H1 (cell line): ENCODE measurements at regions not wholly inside any gene's neighbourhood (a gene's known extent, or its start where the extent isn't known, plus 50 kb on each side); places are given as distances from the start of the nearest gene placed in this dataset.

ENCODE experiments used
- CTCF ChIA-PET: fragments of 300-600 bp; sonication (Branson Sonifier 250); formaldehyde crosslinking; loops from one replicate; lab custom pipeline; 2021; ENCODE audit not compliant: partially characterized antibody; lab: Charles Lee
- POLR2A ChIA-PET: fragments of 300-600 bp; sonication (Branson Sonifier 250); formaldehyde crosslinking; loops from one replicate; lab custom pipeline; 2021; ENCODE audit warnings: inconsistent platforms; ENCODE audit not compliant: partially characterized antibody; lab: Charles Lee
- DNase-seq, 2 experiments: peaks; one replicate each; pipeline versions ENCODE4 v3.0.0 to v3.0.0-alpha.2; 2010 to 2022; ENCODE audit warnings: low spot score in 2 of 2, low read depth in 1 of 2, mixed read lengths in 1 of 2
- FAIRE-seq: peaks from 2 replicates; lab custom pipeline; 2011; peaks lifted over from hg19 to GRCh38; lab: Jason Lieb, UNC
- H2AFZ ChIP-seq: 2 replicates; pipeline ENCODE4 v1.8.1; 2012; ENCODE audit warnings: low read length, inconsistent platforms
- H2AK5ac ChIP-seq: 2 replicates; pipeline ENCODE4 v1.6.1; 2013; ENCODE audit warnings: low read depth, low read length
- H2BK120ac ChIP-seq: replicated peaks from 2 replicates; pipeline ENCODE3; 2013; ENCODE audit warnings: low read depth, low read length, inconsistent platforms
- H2BK12ac ChIP-seq: 2 replicates; pipeline ENCODE4 v1.6.1; 2013; ENCODE audit warnings: low read depth, low read length
- H2BK15ac ChIP-seq: 2 replicates; pipeline ENCODE4 v1.6.1; 2013; ENCODE audit warnings: low read length
- H2BK20ac ChIP-seq: 2 replicates; pipeline ENCODE4 v1.6.1; 2013; ENCODE audit warnings: low read length
- H2BK5ac ChIP-seq: 2 replicates; pipeline ENCODE4 v1.6.1; 2013; ENCODE audit warnings: low read depth, low read length
- H3K14ac ChIP-seq: 2 replicates; pipeline ENCODE4 v1.6.1; 2013; ENCODE audit warnings: inconsistent platforms; ENCODE audit not compliant: insufficient read length
- H3K18ac ChIP-seq: 2 replicates; pipeline ENCODE4 v1.6.1; 2013; ENCODE audit warnings: low read length; ENCODE audit errors: extremely low read depth
- H3K23ac ChIP-seq: 2 replicates; pipeline ENCODE4 v1.6.1; 2013; ENCODE audit warnings: inconsistent platforms; ENCODE audit not compliant: insufficient read length
- H3K23me2 ChIP-seq: 2 replicates; pipeline ENCODE4 v1.6.1; 2013; ENCODE audit warnings: low read depth, low read length
- H3K27ac ChIP-seq: 2 replicates; pipeline ENCODE4 v1.6.1; 2011; ENCODE audit warnings: low read depth, low read length, inconsistent platforms
- H3K27me3 ChIP-seq, 4 experiments: replicated peaks in 1 of 4; 1 replicate in 1 of 4; 2 replicates in 3 of 4; pipeline versions ENCODE4 v1.6.1 to v1.8.1; 2011 to 2013; ENCODE audit warnings: low read length in 3 of 4, mild to moderate bottlenecking in 3 of 4, inconsistent platforms in 2 of 4, mixed read lengths in 2 of 4, moderate library complexity in 1 of 4; ENCODE audit not compliant: control insufficient read depth in 3 of 4, insufficient read depth in 3 of 4; ENCODE audit errors: extremely low read depth in 1 of 4
- H3K36me3 ChIP-seq, 4 experiments: 2 replicates each; pipeline versions ENCODE4 v1.6.1 to v1.8.1; 2011 to 2013; ENCODE audit warnings: mild to moderate bottlenecking in 4 of 4, low read length in 3 of 4, moderate library complexity in 2 of 4, control low read depth in 1 of 4, inconsistent platforms in 1 of 4; ENCODE audit not compliant: insufficient read depth in 4 of 4, control insufficient read depth in 2 of 4
- H3K4ac ChIP-seq: replicated peaks from 2 replicates; pipeline ENCODE3; 2013; ENCODE audit warnings: low read length, low read depth, mixed read lengths, inconsistent platforms; ENCODE audit not compliant: insufficient read length
- H3K4me1 ChIP-seq, 4 experiments: replicated peaks in 1 of 4; 1 replicate in 1 of 4; 2 replicates in 3 of 4; pipeline versions ENCODE4 v1.6.1 to v1.8.1; 2011 to 2013; ENCODE audit warnings: low read length in 3 of 4, inconsistent platforms in 2 of 4, mixed read lengths in 1 of 4; ENCODE audit not compliant: insufficient read depth in 4 of 4, control insufficient read depth in 3 of 4
- H3K4me2 ChIP-seq, 2 experiments: 2 replicates each; pipeline versions ENCODE4 v1.6.1 to v1.8.1; 2011 to 2013; ENCODE audit warnings: low read depth in 2 of 2, low read length in 2 of 2, control low read depth in 1 of 2, inconsistent platforms in 1 of 2, mild to moderate bottlenecking in 1 of 2; ENCODE audit not compliant: insufficient read depth in 1 of 2
- H3K4me3 ChIP-seq, 4 experiments: fragments of 200-600, 300-600 bp in 1 of 4; sonication (generic), shearing (Covaris generic), sonication (Bioruptor Twin) in 1 of 4; 2 replicates each; pipeline versions ENCODE4 v1.5.1 to v1.8.1; 2011 to 2016; ENCODE audit warnings: low read length in 4 of 4, low read depth in 3 of 4, control low read depth in 2 of 4, inconsistent platforms in 2 of 4, mild to moderate bottlenecking in 2 of 4, mixed read lengths in 1 of 4, moderate library complexity in 1 of 4; ENCODE audit not compliant: insufficient read depth in 2 of 4; ENCODE audit errors: extremely low read depth in 1 of 4
- H3K56ac ChIP-seq: replicated peaks from 2 replicates; pipeline ENCODE3; 2013; ENCODE audit warnings: low read depth, mild to moderate bottlenecking, mixed read lengths, low read length, inconsistent platforms; ENCODE audit not compliant: insufficient read length
- H3K79me1 ChIP-seq: 2 replicates; pipeline ENCODE4 v1.6.1; 2013; ENCODE audit warnings: low read depth, low read length, control low read depth
- H3K79me2 ChIP-seq, 2 experiments: 2 replicates each; pipeline versions ENCODE4 v1.6.1 to v1.8.1; 2012 to 2013; ENCODE audit warnings: low read length in 2 of 2, mild to moderate bottlenecking in 2 of 2, inconsistent platforms in 1 of 2; ENCODE audit not compliant: insufficient read depth in 2 of 2, control insufficient read depth in 1 of 2
- H3K9ac ChIP-seq, 4 experiments: replicated peaks in 1 of 4; 1 replicate in 1 of 4; 2 replicates in 3 of 4; pipeline versions ENCODE4 v1.6.1 to v1.8.1; 2011 to 2013; ENCODE audit warnings: low read depth in 3 of 4, low read length in 3 of 4, control low read depth in 2 of 4, mild to moderate bottlenecking in 2 of 4, moderate library complexity in 2 of 4, inconsistent platforms in 1 of 4; ENCODE audit errors: extremely low read depth in 1 of 4
- H3K9me3 ChIP-seq, 2 experiments: 2 replicates each; pipeline versions ENCODE4 v1.6.1 to v1.8.1; 2012 to 2013; ENCODE audit warnings: mild to moderate bottlenecking in 2 of 2, moderate library complexity in 2 of 2, control low read depth in 1 of 2, inconsistent platforms in 1 of 2, low read depth in 1 of 2, low read length in 1 of 2, mixed read lengths in 1 of 2; ENCODE audit not compliant: insufficient read depth in 2 of 2
- H4K20me1 ChIP-seq, 2 experiments: replicated peaks in 1 of 2; 2 replicates each; pipeline versions ENCODE3 to v1.8.1; 2011 to 2013; ENCODE audit warnings: inconsistent platforms in 2 of 2, low read length in 2 of 2, mild to moderate bottlenecking in 1 of 2; ENCODE audit not compliant: insufficient read depth in 2 of 2, control insufficient read depth in 1 of 2
- H4K5ac ChIP-seq: 2 replicates; pipeline ENCODE4 v1.6.1; 2013; ENCODE audit warnings: low read length, low read depth, mixed read lengths, inconsistent platforms; ENCODE audit not compliant: insufficient read length
- H4K8ac ChIP-seq: 2 replicates; pipeline ENCODE4 v1.8.0; 2013; ENCODE audit warnings: mild to moderate bottlenecking, moderate library complexity, low read length, inconsistent platforms; ENCODE audit not compliant: insufficient read depth; ENCODE audit errors: extremely low read depth
- H4K91ac ChIP-seq: replicated peaks from 2 replicates; pipeline ENCODE3; 2013; ENCODE audit warnings: low read length, mixed read lengths, inconsistent platforms; ENCODE audit not compliant: insufficient read length
- ATF2 ChIP-seq: IDR thresholded peaks from 2 replicates; pipeline ENCODE4 v1.6.1; 2012; ENCODE audit warnings: low read length, inconsistent platforms
- CBX8 ChIP-seq: fragments of 300-800, 300-1000 bp; sonication (generic); IDR thresholded peaks from 2 replicates; pipeline ENCODE4 v1.7.1; 2016; ENCODE audit warnings: low read depth, low read length, borderline replicate concordance
- EP300 ChIP-seq, 2 experiments: IDR thresholded peaks; 1 replicate in 1 of 2; 2 replicates in 1 of 2; pipeline ENCODE4 v1.6.1; 2011 to 2012; ENCODE audit warnings: low read depth in 2 of 2, low read length in 2 of 2, mild to moderate bottlenecking in 2 of 2, borderline replicate concordance in 1 of 2, inconsistent platforms in 1 of 2, moderate library complexity in 1 of 2
- EZH2 ChIP-seq: fragments of 200-600 bp; sonication (generic); IDR thresholded peaks from 2 replicates; pipeline ENCODE4 v1.7.1; 2012; ENCODE audit warnings: low read depth, mild to moderate bottlenecking, moderate library complexity, low read length, inconsistent platforms; ENCODE audit not compliant: severe bottlenecking
- GTF2F1 ChIP-seq: IDR thresholded peaks from 2 replicates; pipeline ENCODE4 v1.6.1; 2012; ENCODE audit warnings: low read depth, low read length, improper control_type of control experiment, borderline replicate concordance
- KDM1A ChIP-seq: fragments of 200-600, 300-600 bp; sonication (generic); IDR thresholded peaks from 2 replicates; pipeline ENCODE4 v1.7.1; 2016; ENCODE audit warnings: mild to moderate bottlenecking, low read length, borderline replicate concordance
- KDM5A ChIP-seq: fragments of 200-600 bp; IDR thresholded peaks from 2 replicates; pipeline ENCODE4 v1.7.1; 2012; ENCODE audit warnings: mild to moderate bottlenecking, low read length, inconsistent platforms, mixed read lengths
- PHF8 ChIP-seq: fragments of 200-600 bp; sonication (generic); conservative IDR thresholded peaks from 2 replicates; pipeline ENCODE4 v1.7.1; 2012; ENCODE audit warnings: low read depth, mild to moderate bottlenecking, inconsistent platforms, low read length, moderate library complexity
- POLR2AphosphoS5 ChIP-seq: IDR thresholded peaks from 2 replicates; pipeline ENCODE4 v1.6.1; 2011; ENCODE audit warnings: low read depth, low read length
- RXRA ChIP-seq: IDR thresholded peaks from 2 replicates; pipeline ENCODE4 v1.6.1; 2011; ENCODE audit warnings: low read depth, mild to moderate bottlenecking, low read length, moderate library complexity; ENCODE audit not compliant: insufficient read depth
- SP2 ChIP-seq: IDR thresholded peaks from 2 replicates; pipeline ENCODE4 v1.6.1; 2012; ENCODE audit warnings: mild to moderate bottlenecking, low read length, inconsistent platforms
- SP4 ChIP-seq: IDR thresholded peaks from 2 replicates; pipeline ENCODE4 v1.6.1; 2012; ENCODE audit warnings: low read length, inconsistent platforms
- TBP ChIP-seq: IDR thresholded peaks from 2 replicates; pipeline ENCODE4 v1.6.1; 2011; ENCODE audit warnings: low read depth, low read length, improper control_type of control experiment
- TCF12 ChIP-seq: IDR thresholded peaks from 2 replicates; pipeline ENCODE4 v1.6.1; 2011; ENCODE audit warnings: low read depth, mild to moderate bottlenecking, low read length
- WGBS, 2 experiments: shearing (Covaris generic) in 1 of 2; methylation state at CpG; one replicate each; pipeline versions ENCODE4 v1.1.6 to v1.1.7; 2013 to 2015; ENCODE audit warnings: low lambda C conversion rate in 2 of 2, mixed read lengths in 2 of 2, inconsistent platforms in 1 of 2, low coverage in 1 of 2, missing lambda C conversion rate in 1 of 2; ENCODE audit not compliant: insufficient replicate concordance in 2 of 2, insufficient coverage in 1 of 2, insufficient read length in 1 of 2; ENCODE audit errors: extremely low coverage in 1 of 2, missing lambda C conversion rate in 1 of 2; 5-methylcytosine and 5-hydroxymethylcytosine counted together

- H3K4me1 ChIP-seq, result no peaks in the 10 kb centered on the region
- no peak overlapping the region for H3K4ac ChIP-seq
- H3K23me2 ChIP-seq, result no peaks in the 10 kb centered on the region
- no peaks in the 10 kb centered on the region for H3K27me3 ChIP-seq
- no peak overlapping the region for H2BK5ac ChIP-seq
- FAIRE-seq (no peak), DNase-seq (no peak)
- H3K4me2 ChIP-seq, result no peak overlapping the region
- no peaks in the 10 kb centered on the region for H3K79me2 ChIP-seq
- H2BK12ac ChIP-seq, result no peak overlapping the region
- H2AFZ ChIP-seq, result no peak overlapping the region
- H4K91ac ChIP-seq, result no peak overlapping the region
- H2BK15ac ChIP-seq, result no peak overlapping the region
- H3K23ac ChIP-seq, result no peak overlapping the region
- H4K20me1 ChIP-seq, result no peaks in the 10 kb centered on the region
- no peaks in the 10 kb centered on the region for H3K79me1 ChIP-seq
- H4K5ac ChIP-seq, result no peak overlapping the region
- no peak overlapping the region for H3K4me3 ChIP-seq
- WGBS, 2 experiments, result 93% methylated on average over 5 of the region's 5 CpGs; no CpG with 5 or more reads in 1 of the 2 experiments
- peaks cover 21 to 23% of the 10 kb centered on the region in 2 experiments for H3K9me3 ChIP-seq
- no peak overlapping the region for H3K18ac ChIP-seq
- H3K9ac ChIP-seq, result no peak overlapping the region
- H3K56ac ChIP-seq, result no peak overlapping the region
- no peak overlapping the region for H3K14ac ChIP-seq
- H2AK5ac ChIP-seq, result 0 out of 2 replicates have a peak overlapping the region, but pooled peaks have one; percentile 6
- no peak overlapping the region for H4K8ac ChIP-seq
- H3K36me3 ChIP-seq, result 0 out of 8 replicates have a peak, but pooled peaks cover 0 to 4% (median 0%) of the 10 kb centered on the region in 4 experiments
- no peak overlapping the region for H2BK20ac ChIP-seq
- ChIA-PET CTCF (no interaction called here), POLR2A (no interaction called here)
- H2BK120ac ChIP-seq, result no peak overlapping the region
- H3K27ac ChIP-seq, result no peak overlapping the region
- TF ChIP-seq TBP (no peak), PHF8 (no peak), TCF12 (no peak), RXRA (no peak), KDM5A (no peak), EP300 (IDR thresholded peaks at IDR 0.05; ENCODE audit: borderline replicate concordance in 1 of 2, low read depth in 2 of 2, low read length in 2 of 2) (no peak), GTF2F1 (no peak), SP4 (no peak), KDM1A (no peak), ATF2 (no peak), SP2 (no peak), POLR2AphosphoS5 (no peak), CBX8 (no peak), EZH2 (no peak)
Measured at GRCh38 chr21:28396421-28396820, 596.3 kb downstream of the LTN1 start.
